ENCODE measurements at regions not wholly inside any gene's neighbourhood (a gene's known extent, or its start where the extent isn't known, plus 50 kb on each side); places are given as distances from the start of the nearest gene placed in this dataset.
"Not testable (repeated sequence)": the region's sequence is repeated elsewhere in the genome, so short reads cannot be mapped to it uniquely, and the experiment has no call there.

GRCh38 chr6:30807566-30807965, 63.2 kb upstream of the IER3 start:
- not testable (repeated sequence) for DNase-seq (ENCODE audit: low read depth in 2 of 2)

GRCh38 chr6:30806581-30807183, 62.3 kb upstream of the IER3 start:
- DNase-seq (ENCODE audit: low read depth in 2 of 2), result no peak

GRCh38 chr6:30804333-30804732, 60.0 kb upstream of the IER3 start:
- DNase-seq (ENCODE audit: low read depth in 2 of 2), result no peak

- DNase-seq (ENCODE audit: low read depth in 2 of 2), result no peak
These were observed 58.4 kb upstream of the IER3 start for GRCh38 chr6:30802731-30803130.

- no peak for DNase-seq (ENCODE audit: low read depth in 2 of 2)
These were observed 57.6 kb upstream of the IER3 start for GRCh38 chr6:30801950-30802349.

GRCh38 chr6:30800871-30801270, 56.5 kb upstream of the IER3 start:
- no peak for DNase-seq (ENCODE audit: low read depth in 2 of 2)

GRCh38 chr6:30799210-30799609, 54.9 kb upstream of the IER3 start:
- DNase-seq (ENCODE audit: low read depth in 2 of 2), result no peak

- DNase-seq (ENCODE audit: low read depth in 2 of 2), result no peak
These were observed 54.1 kb upstream of the IER3 start for GRCh38 chr6:30798494-30798893.

- DNase-seq (ENCODE audit: low read depth in 2 of 2), result no peak
These were observed 51.4 kb upstream of the IER3 start for GRCh38 chr6:30795549-30796293.

Measured in stimulated activated CD4-positive, alpha-beta T cell treated with anti-CD3 and anti-CD28 coated beads, Interleukin-15, amount 100 ng/mL, for 48 hours (primary cell).